ENCODE measurements at regions not wholly inside any gene's neighbourhood (a gene's known extent, or its start where the extent isn't known, plus 50 kb on each side); places are given as distances from the start of the nearest gene placed in this dataset.
A peak's percentile ranks its signal among the peaks of the same experiment; 100 is the strongest.

DNA sequence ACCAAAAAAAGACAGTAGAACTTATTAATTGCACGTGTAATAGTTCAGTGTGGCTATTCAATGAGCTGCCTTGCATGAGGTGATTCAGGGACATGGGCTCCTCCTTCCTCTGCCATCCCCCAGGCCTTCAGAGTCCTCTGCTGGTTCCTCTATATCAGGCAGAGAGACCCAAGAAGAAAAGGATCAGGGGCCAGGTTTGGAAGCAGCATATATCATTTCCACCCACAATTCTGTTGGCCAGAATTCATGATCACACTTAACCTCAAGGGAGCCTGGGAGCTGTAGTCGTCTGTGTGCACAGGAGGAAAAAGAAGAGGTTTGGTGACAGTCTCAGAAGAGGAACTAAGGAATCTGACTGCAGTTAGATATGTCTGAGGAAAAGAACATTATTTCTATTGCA lies 114.0 kb upstream of the GLS start:
- no peak for ATAC-seq
- H3K27me3 Mint-ChIP-seq = peaks cover 0 to 5% of the 10 kb centered on the region in 2 donors
- DNase-seq (ENCODE audit: low spot score) = no peak
- no peak overlapping the region for H3K27ac Mint-ChIP-seq
- no peak overlapping the region for H3K4me3 Mint-ChIP-seq
- H3K4me1 Mint-ChIP-seq (ENCODE audit: low read depth in 2 of 2) = peaks cover 4 to 6% of the 10 kb centered on the region in 2 donors
- no peaks in the 10 kb centered on the region for H3K9me3 Mint-ChIP-seq
- no peaks in the 10 kb centered on the region for H3K36me3 Mint-ChIP-seq

DNA sequence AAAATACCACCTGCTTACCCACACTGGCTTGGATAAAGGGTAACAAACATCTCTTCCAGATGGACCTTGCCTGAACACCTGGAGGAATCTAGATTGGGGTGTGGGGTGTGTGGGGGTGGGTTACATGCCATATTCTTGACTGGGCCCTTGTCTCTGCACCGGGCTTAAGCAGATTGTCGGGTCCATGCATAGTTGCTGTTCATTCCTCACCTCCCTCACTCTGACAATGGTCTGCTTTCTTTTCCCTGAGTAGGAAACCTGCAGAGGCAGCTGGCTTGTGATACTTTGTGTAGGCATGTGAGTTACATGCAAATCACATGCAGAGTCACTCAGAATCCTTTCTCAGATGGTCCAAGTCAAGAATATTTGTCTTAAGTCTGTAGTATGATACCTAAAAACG lies 112.8 kb upstream of the GLS start:
- no peak overlapping the region for H3K27ac Mint-ChIP-seq
- peaks cover 0 to 5% of the 10 kb centered on the region in 2 donors for H3K27me3 Mint-ChIP-seq
- H3K9me3 Mint-ChIP-seq = no peaks in the 10 kb centered on the region
- no peaks in the 10 kb centered on the region for H3K36me3 Mint-ChIP-seq
- no peak overlapping the region for H3K4me3 Mint-ChIP-seq
- peaks cover 4 to 6% of the 10 kb centered on the region in 2 donors for H3K4me1 Mint-ChIP-seq (ENCODE audit: low read depth in 2 of 2)
- ATAC-seq (no peak), DNase-seq (ENCODE audit: low spot score) (no peak)

DNA sequence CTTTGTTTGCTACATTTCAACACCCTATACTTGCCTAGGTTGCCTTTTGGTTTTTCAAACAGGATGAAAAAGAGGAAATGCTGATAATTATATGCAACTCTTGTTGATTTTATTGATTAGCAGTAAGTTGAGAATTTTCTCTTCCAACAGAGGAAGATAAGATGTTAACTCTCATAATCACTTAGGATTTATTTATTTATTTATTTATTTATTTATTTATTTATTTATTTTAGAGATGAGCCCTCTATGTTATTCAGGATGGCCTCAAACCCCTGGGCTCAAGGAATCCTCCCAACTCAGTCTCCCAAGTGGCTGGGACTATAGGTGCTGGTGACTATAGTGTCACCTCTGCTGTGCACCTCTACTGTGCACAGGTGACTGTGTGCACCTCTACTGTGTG lies 111.4 kb upstream of the GLS start:
- Mint-ChIP-seq H3K27ac (no peak overlapping the region), H3K36me3 (no peaks in the 10 kb centered on the region), H3K9me3 (no peaks in the 10 kb centered on the region), H3K4me3 (no peak overlapping the region), H3K27me3 (peaks cover 0 to 5% of the 10 kb centered on the region in 2 donors), H3K4me1 (ENCODE audit: low read depth in 2 of 2) (peaks cover 0 to under 1% of the 10 kb centered on the region in 2 donors)
- ATAC-seq (no peak), DNase-seq (ENCODE audit: low spot score) (no peak)

DNA sequence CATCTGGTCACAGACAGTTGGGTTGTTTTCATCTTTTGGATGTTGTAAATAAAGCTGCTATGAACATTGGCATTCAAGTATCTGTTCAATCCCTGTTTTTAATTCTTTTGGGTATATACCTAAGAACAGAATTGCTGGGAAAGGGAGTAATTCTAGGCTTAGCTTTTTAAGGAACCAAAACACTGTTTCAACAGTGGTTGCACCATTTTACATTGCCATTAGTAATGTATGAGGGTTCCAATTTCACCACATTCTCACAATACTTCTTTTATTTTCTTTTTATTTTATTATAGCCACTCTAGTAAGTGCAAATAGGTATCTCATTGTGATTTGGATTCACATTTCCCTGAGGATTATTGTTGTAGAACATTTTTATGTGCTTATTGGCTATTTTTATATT lies 108.9 kb upstream of the GLS start:
- H3K4me3 Mint-ChIP-seq = no peak overlapping the region
- peaks cover 15 to 20% of the 10 kb centered on the region in 2 donors for H3K27me3 Mint-ChIP-seq
- H3K27ac Mint-ChIP-seq = no peak overlapping the region
- H3K36me3 Mint-ChIP-seq = peaks cover 4% of the 10 kb centered on the region
- ATAC-seq = no peak
- H3K9me3 Mint-ChIP-seq = no peaks in the 10 kb centered on the region
- no peak for DNase-seq (ENCODE audit: low spot score)
- H3K4me1 Mint-ChIP-seq (ENCODE audit: low read depth in 2 of 2) = no peaks in the 10 kb centered on the region

DNA sequence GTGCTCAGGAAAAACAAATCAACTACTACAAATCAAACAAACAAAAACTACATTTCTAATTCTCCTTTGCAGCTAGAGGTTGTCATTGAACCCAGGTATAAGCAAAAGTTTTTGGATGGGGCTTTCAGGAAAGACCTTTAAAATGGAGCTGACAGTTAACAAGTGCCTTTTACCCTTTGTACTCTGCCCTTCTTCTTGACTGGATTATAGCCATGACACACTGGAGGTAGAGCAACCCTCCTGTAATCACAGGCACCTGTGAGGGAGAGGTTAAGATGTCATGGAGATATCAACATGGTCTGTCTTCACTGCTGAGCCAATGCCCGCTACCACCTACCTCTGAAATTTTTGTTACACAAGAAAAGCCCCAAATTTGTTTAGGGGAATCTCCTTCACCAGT lies 100.0 kb upstream of the GLS start:
- Mint-ChIP-seq H3K4me3 (no peak overlapping the region), H3K9me3 (no peaks in the 10 kb centered on the region), H3K27ac (no peak overlapping the region), H3K4me1 (ENCODE audit: low read depth in 2 of 2) (no peaks in the 10 kb centered on the region), H3K27me3 (peaks cover 18 to 35% of the 10 kb centered on the region in 2 donors), H3K36me3 (no peaks in the 10 kb centered on the region)
- no peak for DNase-seq (ENCODE audit: low spot score)
- no peak for ATAC-seq

DNA sequence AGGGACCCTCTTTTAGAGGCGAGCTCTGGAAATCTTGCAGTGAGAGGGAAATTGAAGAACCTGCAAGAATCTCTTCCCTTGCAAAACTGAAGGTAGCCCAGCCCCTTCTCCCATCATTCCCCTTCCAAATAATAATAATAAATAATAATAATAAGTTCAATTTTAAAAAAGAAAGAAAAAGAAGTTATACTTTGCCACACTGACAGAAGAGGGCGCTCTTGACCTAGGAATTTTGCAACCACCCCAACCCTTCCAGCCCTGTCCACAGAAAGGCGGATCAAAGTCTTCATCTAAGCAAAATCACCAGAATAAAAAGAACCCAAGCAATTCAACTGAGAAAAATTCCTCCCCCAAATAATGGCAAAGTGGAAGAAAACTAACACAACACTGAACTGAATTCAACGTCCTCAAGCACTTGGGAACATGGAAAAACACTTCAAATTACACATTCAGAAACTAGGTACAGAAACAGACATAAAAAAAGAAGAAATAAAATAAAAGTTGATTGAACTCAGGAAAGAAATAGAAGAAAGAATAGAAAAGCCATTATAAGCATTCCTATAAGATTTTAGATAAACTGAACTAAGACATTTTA lies 98.9 kb upstream of the GLS start:
- DNase-seq (ENCODE audit: low spot score) (no peak), ATAC-seq (peak in 1 of 2 donors; percentile 67)
- Mint-ChIP-seq H3K36me3 (no peaks in the 10 kb centered on the region), H3K27ac (no peak overlapping the region), H3K4me1 (ENCODE audit: low read depth in 2 of 2) (no peaks in the 10 kb centered on the region), H3K4me3 (no peak overlapping the region), H3K9me3 (no peaks in the 10 kb centered on the region), H3K27me3 (peaks cover 12 to 28% of the 10 kb centered on the region in 2 donors)

DNA sequence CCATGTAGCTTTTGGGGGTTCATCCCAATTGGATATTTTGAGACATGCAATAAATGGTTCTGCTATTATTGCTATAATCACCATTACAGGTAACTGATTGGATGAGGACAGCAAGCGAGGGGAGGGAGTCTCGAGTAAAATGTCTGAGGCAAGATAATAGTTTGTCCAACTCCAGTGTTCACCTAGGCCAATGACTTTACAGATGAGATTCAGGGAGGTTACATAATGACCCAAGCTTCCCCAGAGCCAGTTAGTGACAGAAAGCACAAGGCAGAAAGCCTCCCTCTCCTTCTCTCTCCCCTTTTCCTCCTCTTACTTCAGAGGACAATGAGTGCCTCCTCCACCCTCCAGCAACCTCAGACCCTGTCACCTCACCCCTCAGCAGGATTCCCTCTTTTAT lies 98.4 kb upstream of the GLS start:
- peaks cover 12 to 22% of the 10 kb centered on the region in 2 donors for H3K27me3 Mint-ChIP-seq
- H3K4me3 Mint-ChIP-seq = no peak overlapping the region
- no peaks in the 10 kb centered on the region for H3K4me1 Mint-ChIP-seq (ENCODE audit: low read depth in 2 of 2)
- H3K9me3 Mint-ChIP-seq = no peaks in the 10 kb centered on the region
- no peak overlapping the region for H3K27ac Mint-ChIP-seq
- DNase-seq (ENCODE audit: low spot score) (no peak), ATAC-seq (no peak)
- H3K36me3 Mint-ChIP-seq = no peaks in the 10 kb centered on the region

DNA sequence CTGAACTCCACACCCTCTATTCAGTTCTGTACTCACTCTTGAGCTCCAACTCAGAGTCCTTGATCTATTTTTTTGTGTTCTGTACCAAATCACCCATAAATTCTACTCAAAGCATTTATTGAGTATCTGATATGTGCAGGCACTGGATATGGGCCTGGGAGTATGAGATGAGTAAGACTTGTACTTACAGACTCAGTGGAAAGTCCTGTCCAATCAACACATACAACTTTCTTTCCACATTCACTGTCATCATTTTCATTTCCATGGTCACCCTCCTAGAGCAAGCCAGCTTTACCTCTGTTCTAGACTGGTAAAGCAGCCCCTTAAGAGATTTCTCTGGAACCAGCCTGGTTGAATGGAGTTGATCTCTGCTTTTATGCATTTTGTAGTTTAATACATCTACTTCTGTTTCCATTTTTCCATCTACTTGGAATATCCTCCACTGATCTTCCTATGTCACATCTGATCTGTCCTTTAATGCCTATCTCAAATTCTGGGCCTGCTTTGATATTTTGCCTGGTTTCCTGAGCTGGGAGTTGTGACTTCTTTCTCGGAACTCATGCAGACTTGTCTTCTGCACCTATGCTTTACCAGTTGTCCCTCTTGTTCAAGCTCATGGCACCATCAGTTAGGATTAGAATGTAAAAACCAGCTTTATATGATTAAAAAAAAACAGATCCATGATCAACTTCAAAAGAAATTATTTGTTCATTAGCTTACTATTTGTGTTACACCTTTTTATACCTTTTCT lies 96.9 kb upstream of the GLS start:
- H3K4me3 Mint-ChIP-seq = no peak overlapping the region
- no peaks in the 10 kb centered on the region for H3K36me3 Mint-ChIP-seq
- no peaks in the 10 kb centered on the region for H3K9me3 Mint-ChIP-seq
- no peak overlapping the region for H3K27ac Mint-ChIP-seq
- H3K4me1 Mint-ChIP-seq (ENCODE audit: low read depth in 2 of 2) = no peaks in the 10 kb centered on the region
- ATAC-seq = no peak
- no peak for DNase-seq (ENCODE audit: low spot score)
- H3K27me3 Mint-ChIP-seq = peaks cover 12 to 20% of the 10 kb centered on the region in 2 donors

DNA sequence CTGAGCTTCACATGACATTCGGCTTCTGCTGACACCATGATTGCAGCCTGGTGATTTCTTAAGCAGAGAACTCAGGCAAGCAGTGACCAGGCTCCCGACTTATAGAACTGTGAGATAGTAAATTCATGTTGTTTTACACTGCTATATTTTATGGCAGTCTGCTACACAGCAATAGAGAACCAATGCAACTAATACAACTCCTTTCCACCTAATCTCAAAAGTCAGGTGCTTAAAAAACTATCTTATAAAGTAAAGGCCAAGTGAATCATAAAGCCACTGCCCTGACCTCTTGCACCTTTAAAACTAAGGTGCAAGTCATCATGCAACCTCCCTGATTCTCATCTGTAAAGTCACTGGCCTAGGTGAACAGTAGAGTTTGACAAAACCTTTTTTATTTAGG lies 95.3 kb upstream of the GLS start:
- no peaks in the 10 kb centered on the region for H3K9me3 Mint-ChIP-seq
- H3K27ac Mint-ChIP-seq = no peak overlapping the region
- DNase-seq (ENCODE audit: low spot score) (no peak), ATAC-seq (no peak)
- H3K4me3 Mint-ChIP-seq = no peak overlapping the region
- H3K27me3 Mint-ChIP-seq = peaks cover 7 to 15% of the 10 kb centered on the region in 2 donors
- no peaks in the 10 kb centered on the region for H3K4me1 Mint-ChIP-seq (ENCODE audit: low read depth in 2 of 2)
- no peaks in the 10 kb centered on the region for H3K36me3 Mint-ChIP-seq

DNA sequence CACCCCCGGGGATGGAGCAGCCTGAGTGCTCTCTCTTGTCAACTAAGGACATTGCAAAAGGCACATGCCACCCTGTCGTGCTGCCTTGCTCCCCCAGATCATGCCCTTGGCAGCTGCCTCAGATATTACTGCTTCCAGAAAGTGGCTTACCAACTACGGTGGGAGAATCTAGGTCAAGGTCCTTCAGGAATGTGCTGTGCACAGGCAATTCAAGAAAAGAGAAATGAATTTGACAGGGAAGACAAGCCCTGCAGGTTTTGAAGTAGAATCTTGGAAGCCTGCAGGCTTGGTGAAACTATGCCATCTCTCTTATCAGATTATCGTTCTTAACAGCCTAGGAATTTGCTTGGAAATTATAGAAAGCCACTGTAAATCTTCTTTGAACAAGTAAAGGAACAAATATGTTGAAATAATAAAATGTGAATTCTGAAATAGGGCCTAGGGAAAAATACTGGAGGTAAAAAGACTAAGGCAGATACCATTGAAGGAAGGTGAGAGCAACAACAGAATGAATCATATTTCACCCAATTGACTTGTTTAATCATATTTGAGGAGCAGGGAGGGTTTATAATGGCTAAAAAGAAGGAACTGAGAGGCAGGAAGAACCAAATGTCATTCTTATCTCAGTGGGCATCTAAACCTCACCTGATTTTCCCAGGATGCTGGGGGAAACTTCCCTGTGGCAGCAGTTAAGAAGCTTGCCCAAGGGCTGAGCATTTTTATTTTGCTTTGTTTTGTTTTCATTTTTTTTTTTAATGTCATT lies 94.0 kb upstream of the GLS start:
- no peak for DNase-seq (ENCODE audit: low spot score)
- Mint-ChIP-seq H3K27me3 (peaks cover 0 to 10% of the 10 kb centered on the region in 2 donors), H3K27ac (no peak overlapping the region), H3K36me3 (no peaks in the 10 kb centered on the region), H3K4me3 (no peak overlapping the region), H3K9me3 (no peaks in the 10 kb centered on the region), H3K4me1 (ENCODE audit: low read depth in 2 of 2) (peaks cover 3 to 4% of the 10 kb centered on the region in 2 donors)
- ATAC-seq = no peak

DNA sequence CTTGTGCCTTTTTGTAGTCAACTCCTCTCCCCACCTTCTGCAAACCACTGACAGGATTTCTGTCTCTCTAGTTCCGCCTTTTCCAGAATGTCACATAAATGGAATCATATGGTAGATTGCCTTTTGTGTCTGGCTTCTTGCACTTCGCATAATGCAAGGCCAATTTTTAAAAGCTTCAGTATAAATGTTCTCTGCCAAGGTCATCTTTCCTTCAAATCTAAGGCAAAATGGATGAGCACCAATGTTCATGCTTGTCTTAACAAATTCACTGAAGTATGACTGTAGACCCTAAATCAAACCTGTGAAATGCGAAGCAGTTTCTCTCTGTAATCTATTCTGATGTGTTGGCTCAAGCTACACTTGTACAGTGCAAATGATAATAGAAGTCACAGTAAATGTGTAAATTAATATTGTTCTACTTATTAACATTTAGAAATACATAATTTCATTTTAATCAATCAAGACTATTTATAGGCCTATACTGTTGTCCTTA lies 92.8 kb upstream of the GLS start:
- ATAC-seq = no peak
- Mint-ChIP-seq H3K4me3 (no peak overlapping the region), H3K27me3 (peaks cover 0 to 4% of the 10 kb centered on the region in 2 donors), H3K27ac (no peak overlapping the region), H3K9me3 (no peaks in the 10 kb centered on the region), H3K4me1 (ENCODE audit: low read depth in 2 of 2) (peaks cover 11 to 14% of the 10 kb centered on the region in 2 donors), H3K36me3 (no peaks in the 10 kb centered on the region)
- no peak for DNase-seq (ENCODE audit: low spot score)

DNA sequence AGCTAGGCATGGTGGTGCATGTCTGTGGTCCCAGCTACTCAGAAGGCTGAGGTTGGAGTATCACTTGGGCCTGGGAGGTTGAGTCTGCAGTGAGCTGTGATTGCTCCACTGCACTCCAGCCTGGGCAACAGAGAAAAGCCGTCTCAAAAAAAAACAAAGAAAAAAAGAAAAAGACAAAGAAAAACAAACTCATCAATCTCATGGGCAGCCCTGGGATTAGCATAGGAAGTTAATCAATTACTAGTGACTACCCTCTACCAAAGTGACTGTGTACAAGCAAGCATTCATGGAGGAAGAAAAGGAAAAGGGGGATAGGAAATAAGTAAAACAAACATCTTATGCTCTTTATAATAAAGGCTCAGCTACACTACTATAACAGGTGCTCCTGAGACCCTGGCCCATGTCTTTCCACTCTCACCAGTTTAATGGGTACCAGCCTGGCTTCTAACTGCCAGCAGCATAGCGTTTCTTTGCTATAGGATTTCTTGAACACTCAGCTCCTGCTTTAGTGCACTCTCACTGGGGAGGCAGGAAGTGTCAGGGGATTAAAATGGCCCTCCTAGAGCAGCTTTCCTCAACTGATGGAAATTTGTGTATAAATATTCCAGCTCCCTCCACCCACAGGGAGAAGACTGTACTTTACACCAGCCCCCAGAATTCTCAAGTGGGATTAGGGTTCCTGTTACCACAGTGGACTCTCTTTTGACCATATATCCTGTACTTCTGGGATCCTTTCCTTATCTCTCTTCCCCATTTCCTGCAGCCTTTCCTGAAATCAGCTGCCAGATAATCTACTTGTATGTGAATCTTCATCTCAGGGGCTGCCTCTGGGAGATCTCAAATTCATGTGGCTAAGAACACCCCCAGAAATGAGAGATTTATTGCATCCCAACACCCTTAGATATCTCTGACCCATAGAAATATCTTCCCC lies 91.3 kb upstream of the GLS start:
- Mint-ChIP-seq H3K27ac (peak overlapping the region in 1 of 2 donors; percentile 12), H3K9me3 (no peaks in the 10 kb centered on the region), H3K27me3 (no peaks in the 10 kb centered on the region), H3K36me3 (no peaks in the 10 kb centered on the region), H3K4me1 (ENCODE audit: low read depth in 2 of 2) (peaks cover 20 to 21% of the 10 kb centered on the region in 2 donors), H3K4me3 (no peak overlapping the region)
- ATAC-seq (no peak), DNase-seq (ENCODE audit: low spot score) (no peak)

DNA sequence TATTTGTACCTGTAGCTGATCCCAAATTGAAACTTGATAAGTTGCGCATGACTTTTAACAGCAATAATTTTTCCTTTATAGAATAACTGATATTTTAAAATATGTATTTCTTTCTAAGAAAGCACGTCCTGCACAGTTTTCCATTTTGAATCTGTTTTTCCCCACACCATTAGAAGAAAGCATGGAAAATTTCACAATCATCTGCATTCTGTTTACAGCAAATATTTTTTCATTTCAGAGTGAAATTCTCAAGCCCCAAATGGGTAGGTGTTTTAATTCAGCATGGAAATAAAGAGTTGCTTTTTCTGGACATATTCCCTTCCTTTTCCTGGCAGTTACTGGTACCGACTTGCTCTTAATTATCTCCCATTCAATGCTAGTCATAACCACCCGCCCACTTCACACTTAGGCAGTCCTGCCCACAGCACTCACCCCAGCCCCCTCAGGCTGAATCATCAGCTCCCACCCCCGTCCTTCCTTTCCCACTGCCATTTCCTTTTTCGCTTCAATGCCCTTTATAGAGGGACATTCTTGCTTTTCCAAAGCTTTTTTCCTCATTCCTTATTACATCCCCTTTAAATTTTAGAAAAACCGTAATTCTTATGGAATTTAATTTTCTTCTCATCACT lies 89.2 kb upstream of the GLS start:
- peak; percentile 94 for ATAC-seq

More for the DNA sequence above, 89.2 kb upstream of the GLS start:
- Mint-ChIP-seq H3K27ac (peak overlapping the region; percentile 48 to 83), H3K4me1 (ENCODE audit: low read depth in 2 of 2) (peaks cover 20 to 28% of the 10 kb centered on the region in 2 donors), H3K27me3 (no peaks in the 10 kb centered on the region), H3K9me3 (no peaks in the 10 kb centered on the region), H3K36me3 (no peaks in the 10 kb centered on the region), H3K4me3 (peak overlapping the region; percentile 63)
- DNase-seq (ENCODE audit: low spot score) = peak; percentile 82

Measured in natural killer cell treated with Interleukin-12 subunit alpha and Interleukin-12 subunit beta and Interleukin-15 and Interleukin-18, amount 100 ng/mL, for 72 hours (primary cell).